ENCODE measurements at regions not wholly inside any gene's neighbourhood (a gene's known extent, or its start where the extent isn't known, plus 50 kb on each side); places are given as distances from the start of the nearest gene placed in this dataset.

DNA sequence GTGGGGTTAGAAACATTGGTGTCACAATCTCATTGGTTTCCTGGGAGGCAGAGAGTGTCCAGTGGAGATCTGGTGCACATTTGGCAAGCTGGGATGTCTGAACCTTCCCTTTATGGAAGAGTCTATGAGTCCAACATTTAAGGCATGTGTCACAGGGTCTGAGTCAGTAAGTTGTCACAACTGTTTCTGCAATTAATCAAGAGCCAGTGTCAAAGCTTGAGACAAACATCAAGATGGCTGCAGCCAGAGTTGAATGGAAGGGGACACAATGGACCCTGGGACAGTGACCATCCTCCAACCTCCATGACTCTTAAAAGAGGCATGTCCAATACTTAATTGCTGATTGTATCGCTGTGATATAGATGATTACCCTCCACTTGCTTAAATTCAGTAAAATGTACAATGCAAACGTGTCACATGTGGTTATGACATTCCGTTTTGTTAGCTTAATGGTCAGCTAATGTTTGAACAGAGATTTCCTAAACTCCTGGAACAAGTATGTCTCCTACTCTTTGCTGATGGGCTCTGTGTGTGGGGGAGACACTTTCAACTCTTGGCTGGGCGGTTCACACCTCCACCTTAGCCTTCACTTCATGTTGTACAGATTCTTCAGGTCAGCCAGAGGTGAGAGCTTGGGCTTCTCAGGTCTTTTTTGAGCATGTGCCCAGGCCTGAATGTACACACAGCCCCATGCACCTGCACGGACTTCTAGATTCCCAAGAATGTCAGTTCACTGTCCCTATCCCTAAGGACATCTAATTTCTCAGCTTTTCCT lies 79.9 kb upstream of the PRR23E start:
- no peak for DNase-seq

GRCh38 chr3:127113571-127113891 lies 79.4 kb upstream of the PRR23E start:
- DNase-seq = no peak

- DNase-seq = no peak
Observed at GRCh38 chr3:127114337-127115070, 78.4 kb upstream of the PRR23E start.

DNA sequence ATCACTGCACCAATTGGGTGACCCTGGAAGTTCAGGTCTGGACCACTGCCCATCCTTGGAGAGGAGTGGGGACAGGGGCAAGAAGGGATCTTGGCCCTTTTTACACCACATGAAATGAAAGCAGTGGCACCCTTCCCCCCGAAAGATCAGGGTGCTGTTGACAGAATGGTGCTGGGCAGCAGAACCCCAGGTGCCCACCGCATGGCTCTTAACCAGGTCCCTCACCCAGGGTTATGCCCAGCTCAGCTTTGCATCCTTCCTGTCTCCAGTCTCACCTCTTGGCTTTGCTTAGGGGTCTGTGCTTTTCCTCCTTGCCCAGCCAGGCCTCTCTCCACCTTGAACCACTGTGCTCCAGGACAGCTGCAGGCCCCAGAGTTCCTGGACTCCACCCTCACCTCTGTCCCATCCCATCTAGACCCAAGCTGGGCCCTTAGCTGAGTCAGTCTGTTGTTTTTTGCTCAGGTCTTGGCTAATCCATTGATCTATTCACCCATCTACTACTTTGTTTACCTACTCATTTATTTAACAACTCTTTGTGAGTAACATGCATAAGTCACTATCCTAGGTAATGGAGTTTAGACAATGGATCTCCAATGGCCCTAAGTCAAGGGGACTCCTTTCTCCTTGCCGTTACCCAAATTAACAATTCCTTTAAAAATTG lies 77.1 kb upstream of the PRR23E start:
- DNase-seq = no peak

DNA sequence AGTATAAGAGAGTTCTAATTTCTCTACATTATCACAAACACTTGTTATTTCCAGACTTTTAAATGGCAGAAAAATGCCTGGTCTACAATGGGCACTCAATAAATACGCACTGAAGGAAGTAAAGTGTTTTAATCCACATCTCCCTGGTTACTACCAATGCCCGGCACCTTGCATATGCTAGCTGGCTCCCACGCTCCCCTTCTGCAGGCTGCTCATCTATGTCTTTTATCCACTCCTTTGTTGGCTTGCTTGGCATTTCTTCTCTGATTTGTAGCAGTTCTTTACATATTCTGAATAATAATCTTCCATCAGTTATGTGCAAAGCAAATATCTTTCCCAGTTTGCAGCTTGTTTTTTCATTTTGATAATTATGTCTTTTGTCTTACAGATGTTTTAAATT lies 74.6 kb upstream of the PRR23E start:
- DNase-seq = no peak

DNA sequence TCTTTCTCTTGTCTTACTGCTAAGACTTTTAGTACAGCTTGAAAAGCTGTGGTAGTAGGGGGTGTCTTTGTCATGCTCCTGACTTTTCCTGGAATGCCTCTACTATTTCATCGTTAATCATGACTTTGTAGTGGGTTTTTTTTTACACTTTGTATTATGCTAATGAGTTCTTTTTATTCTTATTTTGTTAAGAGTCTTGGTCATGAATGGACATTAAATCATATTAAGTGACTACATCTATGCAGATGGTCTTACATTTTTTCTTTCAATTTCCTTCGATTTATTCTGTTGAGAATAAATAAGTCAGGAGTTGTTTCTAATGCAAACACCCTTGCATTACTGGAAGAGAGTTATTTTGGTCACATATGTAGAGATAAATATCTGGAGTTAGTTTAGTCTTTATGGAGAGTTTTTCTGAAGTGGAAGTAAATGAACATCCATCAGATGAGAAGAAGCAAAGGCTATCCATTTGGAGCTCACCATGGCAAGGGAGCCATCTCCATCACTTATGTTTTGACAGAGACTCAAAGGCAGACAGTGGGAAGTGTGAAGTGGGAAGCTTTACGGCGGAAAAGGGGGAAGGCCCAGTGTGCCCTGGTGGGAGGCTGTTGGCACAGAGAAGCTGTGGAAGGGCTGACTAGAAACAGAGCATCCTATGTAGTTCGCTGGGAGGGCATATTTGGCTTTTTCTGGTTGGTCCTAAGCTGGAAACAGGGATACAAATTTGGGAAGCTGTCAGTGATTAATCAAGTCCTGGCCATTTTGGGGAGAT lies 73.1 kb upstream of the PRR23E start:
- DNase-seq = no peak

DNA sequence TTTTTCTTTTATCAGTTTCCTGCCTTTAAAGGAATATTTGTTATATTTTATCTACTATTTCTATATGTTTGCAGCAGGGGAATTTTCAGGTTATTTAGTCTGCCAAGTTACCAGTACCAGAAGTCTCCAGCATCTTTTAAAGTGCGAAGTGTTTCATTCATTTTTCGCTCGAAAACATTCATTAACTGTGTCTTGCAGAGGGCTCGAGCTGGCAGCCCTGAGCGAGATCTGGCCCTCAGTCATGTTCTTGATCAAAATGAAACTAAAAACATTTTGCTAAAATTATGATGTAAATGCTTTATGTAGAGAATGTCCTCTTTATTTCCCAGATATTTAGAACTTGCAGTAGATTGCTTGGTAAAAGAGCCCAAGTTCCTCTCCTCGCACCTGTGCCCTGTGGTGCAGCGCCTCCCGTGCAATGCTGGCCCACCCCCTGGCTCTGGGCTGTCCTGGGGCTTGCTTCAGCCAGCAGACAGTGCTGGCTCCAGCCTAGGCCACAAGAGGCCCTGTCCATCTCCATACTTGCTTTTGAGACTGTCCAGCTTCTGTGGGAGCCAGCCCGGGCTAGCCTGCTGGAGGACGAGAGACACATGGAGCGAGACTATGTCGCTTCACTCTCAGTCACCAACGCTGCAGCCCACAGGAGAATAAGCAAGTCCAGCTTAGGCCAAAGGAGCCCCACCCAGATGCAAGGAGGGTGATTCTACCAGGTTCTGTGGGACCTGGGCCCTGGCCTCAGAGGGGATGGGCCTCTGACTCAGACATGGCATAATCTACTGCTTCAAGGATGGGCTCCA lies 71.9 kb upstream of the PRR23E start:
- no peak for DNase-seq

DNA sequence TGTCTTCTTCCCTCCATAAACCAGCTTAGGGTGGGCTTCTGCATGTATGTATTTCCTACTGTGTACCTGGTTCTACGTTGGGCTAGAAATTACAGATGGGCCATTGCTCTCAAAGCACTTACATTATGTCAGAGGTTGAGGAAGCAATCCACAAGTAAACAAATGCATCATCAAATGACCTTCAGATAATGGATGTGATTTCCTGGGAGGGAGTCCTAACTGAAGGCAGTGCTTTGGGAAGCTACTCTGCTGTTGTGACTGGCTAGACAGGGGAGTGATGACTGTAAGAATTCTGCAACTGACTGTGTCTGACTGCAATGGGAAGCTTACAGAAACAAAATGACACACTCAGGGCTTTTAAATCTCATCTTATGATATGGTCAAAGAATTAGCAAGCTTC lies 71.0 kb upstream of the PRR23E start:
- no peak for DNase-seq

GRCh38 chr3:127123533-127123932 lies 69.4 kb upstream of the PRR23E start:
- no peak for DNase-seq

GRCh38 chr3:127124120-127124519 lies 68.8 kb upstream of the PRR23E start:
- no peak for DNase-seq

- no peak for DNase-seq
Observed at GRCh38 chr3:127131424-127132170, 61.3 kb upstream of the PRR23E start.

DNA sequence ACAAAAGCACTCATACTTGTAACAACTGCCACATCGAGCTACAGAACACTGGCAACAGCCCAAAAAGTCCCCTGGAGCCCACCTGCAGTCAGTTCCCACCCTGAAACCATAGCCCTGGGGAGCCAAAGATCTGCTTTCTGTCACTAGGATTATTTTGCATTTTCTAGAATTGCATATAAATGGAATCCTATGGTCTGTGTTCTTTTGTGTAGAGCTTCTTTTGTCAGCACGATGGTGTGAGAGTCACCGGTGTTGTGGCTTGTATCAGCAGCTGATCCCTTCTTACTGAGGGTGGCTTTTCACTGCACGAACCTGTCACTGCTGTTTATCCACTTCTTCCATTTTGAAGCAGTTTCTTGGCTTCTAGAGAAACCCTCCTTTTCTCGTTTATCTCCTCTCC lies 60.1 kb upstream of the PRR23E start:
- DNase-seq = no peak

- DNase-seq = no peak
Observed at GRCh38 chr3:127133971-127134370, 59.0 kb upstream of the PRR23E start.

DNA sequence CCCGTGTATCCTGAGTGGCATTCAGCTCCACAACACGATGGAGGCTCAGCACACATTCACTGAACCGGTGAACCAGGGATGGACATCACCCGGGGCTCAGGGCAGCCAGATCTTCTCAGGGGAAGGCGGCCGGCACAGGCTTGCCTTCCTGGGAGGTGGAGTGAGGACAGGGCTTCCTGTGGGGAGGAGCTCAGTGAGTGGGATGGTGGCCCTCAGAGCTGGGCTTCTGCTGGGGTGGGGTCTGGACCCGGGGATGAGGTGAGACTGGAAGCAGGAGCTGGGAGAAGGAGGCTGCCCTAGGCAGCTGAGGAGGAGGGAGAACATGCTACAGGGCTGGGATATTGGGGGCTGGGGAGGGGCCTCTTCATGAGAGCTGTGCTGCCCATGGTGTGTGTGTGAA lies 58.5 kb upstream of the PRR23E start:
- no peak for DNase-seq

DNA sequence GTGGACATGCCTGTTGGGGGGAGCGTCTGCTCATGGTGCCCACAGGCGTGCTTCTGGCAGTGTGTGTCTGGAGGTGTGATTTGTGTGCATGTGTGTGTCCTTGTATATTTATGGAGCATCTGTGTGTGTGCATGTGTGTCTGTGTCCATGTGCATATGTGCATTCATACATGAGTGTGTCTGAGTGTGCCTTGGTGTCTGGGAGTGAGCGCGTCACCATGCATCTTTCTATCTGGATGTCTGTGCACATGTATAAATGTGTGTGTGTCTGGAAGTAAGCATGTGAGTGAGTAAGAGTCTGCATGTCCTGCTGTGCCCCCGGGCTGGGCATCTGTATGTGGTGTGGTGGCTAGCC lies 58.1 kb upstream of the PRR23E start:
- DNase-seq = no peak

DNA sequence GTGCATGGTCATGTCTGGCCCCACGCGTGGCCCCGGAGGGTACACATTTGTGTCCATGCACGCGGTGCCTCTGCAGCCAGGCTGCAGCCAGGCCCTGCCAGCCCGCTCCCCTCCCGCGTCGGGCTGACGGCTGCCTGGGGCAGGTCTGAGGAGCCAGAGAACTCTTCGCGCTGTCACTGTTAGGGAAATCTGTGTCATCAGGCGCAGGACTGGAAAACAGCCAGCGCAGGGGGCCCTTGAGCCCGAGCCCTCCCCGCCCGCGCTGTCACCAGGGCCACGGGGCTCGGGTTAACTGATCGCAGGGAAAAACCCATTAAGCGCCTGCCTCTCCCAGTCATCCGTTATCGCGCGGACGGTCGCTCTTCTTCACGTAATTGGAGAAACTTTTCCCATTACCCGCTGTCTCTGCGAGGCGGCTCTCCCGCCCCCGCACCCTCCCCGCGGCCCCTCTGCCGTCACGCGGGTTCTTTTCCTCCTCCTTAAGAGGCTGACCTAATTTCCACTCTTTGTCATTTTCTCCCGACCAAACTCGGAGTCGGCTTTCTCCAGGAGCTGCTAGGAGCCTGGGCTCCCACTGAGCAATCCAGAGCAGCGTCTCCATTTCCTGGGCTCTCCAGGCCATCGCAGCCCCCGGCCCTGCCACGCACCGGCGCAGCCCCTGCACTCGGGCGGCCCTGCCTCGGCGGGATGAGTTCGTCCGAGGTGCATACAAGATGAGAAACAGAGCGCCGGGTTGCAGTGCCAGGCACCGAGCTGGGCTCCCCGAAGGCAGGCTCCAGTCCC lies 57.5 kb upstream of the PRR23E start:
- no peak for DNase-seq

- DNase-seq = no peak
Observed at GRCh38 chr3:127136024-127136600, 56.8 kb upstream of the PRR23E start.

- no peak for DNase-seq
Observed at GRCh38 chr3:127136706-127137105, 56.2 kb upstream of the PRR23E start.

DNA sequence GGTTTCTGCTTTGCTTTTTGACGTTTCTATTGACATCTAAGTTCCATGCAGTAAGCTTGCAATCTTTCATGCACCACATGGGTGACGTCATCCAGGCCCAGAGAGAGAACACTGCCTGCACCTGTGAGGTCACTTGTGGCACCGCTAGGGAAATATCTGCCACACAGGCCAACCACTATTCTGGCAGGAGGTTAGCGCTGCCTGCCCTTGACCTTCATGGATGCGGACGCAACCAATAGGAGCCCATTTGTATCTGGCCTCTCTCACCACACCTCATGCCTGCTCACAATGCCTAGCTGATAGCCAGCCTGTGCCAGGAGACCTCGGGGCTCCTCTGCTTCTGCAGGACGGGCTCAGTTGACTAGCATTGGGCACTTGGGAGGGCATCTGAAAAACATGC lies 55.8 kb upstream of the PRR23E start:
- no peak for DNase-seq

- no peak for DNase-seq
Observed at GRCh38 chr3:127137757-127138536, 55.0 kb upstream of the PRR23E start.

All from DMS 273 treated with DMSO at 0.1 percent for 48 hours (cell line).